ENCODE measurements at regions not wholly inside any gene's neighbourhood (a gene's known extent, or its start where the extent isn't known, plus 50 kb on each side); places are given as distances from the start of the nearest gene placed in this dataset.

DNA sequence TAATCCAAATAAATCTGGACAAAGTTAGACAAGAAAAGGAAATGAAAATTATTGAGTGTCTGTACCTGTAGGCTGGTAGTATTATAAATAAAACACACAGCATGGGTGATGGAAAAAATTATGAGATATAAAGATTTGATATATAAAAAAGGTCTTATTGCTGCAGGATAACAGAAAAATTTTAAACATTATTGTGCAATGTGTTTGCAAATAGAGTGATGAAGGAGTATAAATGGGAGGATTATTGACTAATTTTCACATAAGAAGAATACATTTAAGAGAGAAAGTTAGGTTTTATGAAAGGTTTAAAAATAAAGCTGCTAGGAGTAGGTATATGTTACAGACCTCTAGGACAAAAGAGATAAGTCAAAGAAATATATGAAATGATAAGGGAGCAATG, 336.7 kb upstream of the MAN1A1 start:
- no TSS peak for BruUV-seq (replicated peaks)
- DNase-seq (ENCODE audit: unreplicated experiment) = no peak
- CTCF ChIA-PET = interaction anchor here (1.1 kb wide), 1 partner anchor 18 kb away, joined by 3 read pairs; no protein-coding TSS in a partner anchor
- Mint-ChIP-seq H3K4me1 (ENCODE audit: insufficient read depth, unreplicated experiment) (no peaks in the 10 kb centered on the region), H3K9me3 (ENCODE audit: unreplicated experiment) (no peaks in the 10 kb centered on the region), H3K36me3 (ENCODE audit: insufficient read depth, unreplicated experiment) (no peaks in the 10 kb centered on the region), H3K27me3 (ENCODE audit: insufficient read depth, unreplicated experiment) (no peaks in the 10 kb centered on the region), H3K27ac (ENCODE audit: low read depth, unreplicated experiment) (no peak overlapping the region), H3K4me3 (ENCODE audit: unreplicated experiment) (no peak overlapping the region)
- TF ChIP-seq, protein P1, sequence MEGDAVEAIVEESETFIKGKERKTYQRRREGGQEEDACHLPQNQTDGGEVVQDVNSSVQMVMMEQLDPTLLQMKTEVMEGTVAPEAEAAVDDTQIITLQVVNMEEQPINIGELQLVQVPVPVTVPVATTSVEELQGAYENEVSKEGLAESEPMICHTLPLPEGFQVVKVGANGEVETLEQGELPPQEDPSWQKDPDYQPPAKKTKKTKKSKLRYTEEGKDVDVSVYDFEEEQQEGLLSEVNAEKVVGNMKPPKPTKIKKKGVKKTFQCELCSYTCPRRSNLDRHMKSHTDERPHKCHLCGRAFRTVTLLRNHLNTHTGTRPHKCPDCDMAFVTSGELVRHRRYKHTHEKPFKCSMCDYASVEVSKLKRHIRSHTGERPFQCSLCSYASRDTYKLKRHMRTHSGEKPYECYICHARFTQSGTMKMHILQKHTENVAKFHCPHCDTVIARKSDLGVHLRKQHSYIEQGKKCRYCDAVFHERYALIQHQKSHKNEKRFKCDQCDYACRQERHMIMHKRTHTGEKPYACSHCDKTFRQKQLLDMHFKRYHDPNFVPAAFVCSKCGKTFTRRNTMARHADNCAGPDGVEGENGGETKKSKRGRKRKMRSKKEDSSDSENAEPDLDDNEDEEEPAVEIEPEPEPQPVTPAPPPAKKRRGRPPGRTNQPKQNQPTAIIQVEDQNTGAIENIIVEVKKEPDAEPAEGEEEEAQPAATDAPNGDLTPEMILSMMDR (IDR thresholded peaks at IDR 0.05; ENCODE audit: unreplicated experiment) = no peak
- POLR2A ChIA-PET = no interaction called here
- intact Hi-C loops (cut with micrococcal nuclease) = no loop called here

DNA sequence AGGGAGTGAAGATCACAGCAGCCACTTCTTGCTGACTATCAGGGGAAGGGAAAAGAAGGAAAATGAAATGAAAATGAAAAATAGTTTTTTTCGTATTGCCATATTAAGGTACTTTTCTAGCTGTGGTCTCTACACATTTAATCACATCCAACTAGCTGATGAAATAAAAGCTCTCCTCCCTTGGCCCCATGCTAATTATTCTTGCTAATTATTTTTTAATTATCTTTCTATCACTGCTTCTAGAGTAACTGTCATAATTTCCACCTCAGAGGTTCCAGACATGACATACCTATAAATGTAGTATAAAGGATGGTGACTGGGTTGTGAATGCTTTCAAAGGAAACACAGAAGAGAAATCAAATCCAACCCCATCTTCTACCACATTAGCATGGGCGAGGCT, 334.1 kb upstream of the MAN1A1 start:
- Mint-ChIP-seq H3K27ac (ENCODE audit: low read depth, unreplicated experiment) (no peak overlapping the region), H3K9me3 (ENCODE audit: unreplicated experiment) (no peaks in the 10 kb centered on the region), H3K27me3 (ENCODE audit: insufficient read depth, unreplicated experiment) (no peaks in the 10 kb centered on the region), H3K36me3 (ENCODE audit: insufficient read depth, unreplicated experiment) (no peaks in the 10 kb centered on the region), H3K4me3 (ENCODE audit: unreplicated experiment) (no peak overlapping the region), H3K4me1 (ENCODE audit: insufficient read depth, unreplicated experiment) (no peaks in the 10 kb centered on the region)
- ChIA-PET CTCF (interaction anchor here (0.7 kb wide), 1 partner anchor 1347 kb away, joined by 3 read pairs; no protein-coding TSS in a partner anchor), POLR2A (no interaction called here)
- BruUV-seq (replicated peaks) = no TSS peak
- TF ChIP-seq, protein P1 (IDR thresholded peaks at IDR 0.05; ENCODE audit: unreplicated experiment) = no peak
- intact Hi-C loops (cut with micrococcal nuclease) = no loop called here
- DNase-seq (ENCODE audit: unreplicated experiment) = no peak

DNA sequence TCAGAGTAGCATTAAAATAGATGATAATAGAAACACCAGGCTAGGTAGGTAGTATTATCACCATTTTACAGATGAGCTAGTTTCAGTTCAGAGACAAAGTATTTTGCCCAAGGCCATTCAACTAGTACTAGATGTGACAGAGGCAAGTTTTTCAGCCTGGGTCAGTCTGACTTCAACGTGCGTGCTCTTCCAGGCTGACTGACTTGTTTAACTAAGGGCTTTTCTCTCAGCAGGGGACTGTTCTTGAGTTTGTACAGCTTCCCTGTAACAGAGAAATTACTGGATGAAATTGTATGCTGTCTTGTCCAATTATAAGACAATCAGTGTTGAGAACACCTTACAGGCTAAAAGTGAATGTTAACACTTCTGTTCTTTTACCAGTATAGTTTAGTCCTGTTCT, 333.5 kb upstream of the MAN1A1 start:
- TF ChIP-seq, protein P1 (IDR thresholded peaks at IDR 0.05; ENCODE audit: unreplicated experiment) = no peak
- intact Hi-C loops (cut with micrococcal nuclease) = no loop called here
- no TSS peak for BruUV-seq (replicated peaks)
- Mint-ChIP-seq H3K27ac (ENCODE audit: low read depth, unreplicated experiment) (no peak overlapping the region), H3K27me3 (ENCODE audit: insufficient read depth, unreplicated experiment) (no peaks in the 10 kb centered on the region), H3K9me3 (ENCODE audit: unreplicated experiment) (no peaks in the 10 kb centered on the region), H3K4me3 (ENCODE audit: unreplicated experiment) (no peak overlapping the region), H3K36me3 (ENCODE audit: insufficient read depth, unreplicated experiment) (no peaks in the 10 kb centered on the region), H3K4me1 (ENCODE audit: insufficient read depth, unreplicated experiment) (no peaks in the 10 kb centered on the region)
- DNase-seq (ENCODE audit: unreplicated experiment) = no peak
- POLR2A ChIA-PET = no interaction called here
- CTCF ChIA-PET = interaction anchor here (0.7 kb wide), 1 partner anchor 1348 kb away, joined by 3 read pairs; no protein-coding TSS in a partner anchor

DNA sequence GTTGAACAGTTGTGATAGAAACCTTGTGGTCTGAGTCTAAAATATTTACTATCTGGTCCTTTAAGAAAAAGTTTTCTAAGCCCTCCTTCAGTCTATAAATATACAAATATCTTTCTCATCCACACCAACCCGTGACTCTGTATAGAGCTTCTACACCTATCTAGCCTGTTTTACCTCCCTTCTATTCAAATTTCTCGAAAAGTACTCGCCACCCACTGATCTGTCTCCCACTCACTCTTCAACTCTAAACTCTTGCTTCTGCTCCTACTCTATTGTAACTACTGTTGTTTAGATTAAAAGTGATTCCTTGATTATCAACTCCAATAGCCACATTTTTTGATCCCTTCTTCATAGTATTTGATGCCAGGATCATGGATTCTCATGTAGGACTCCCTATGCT, 329.4 kb upstream of the MAN1A1 start:
- H3K4me1 Mint-ChIP-seq (ENCODE audit: insufficient read depth, unreplicated experiment) = no peaks in the 10 kb centered on the region
- no peak overlapping the region for H3K27ac Mint-ChIP-seq (ENCODE audit: low read depth, unreplicated experiment)
- POLR2A ChIA-PET = no interaction called here

More for the DNA sequence above, 329.4 kb upstream of the MAN1A1 start:
- DNase-seq (ENCODE audit: unreplicated experiment) = no peak
- H3K9me3 Mint-ChIP-seq (ENCODE audit: unreplicated experiment) = no peaks in the 10 kb centered on the region
- H3K27me3 Mint-ChIP-seq (ENCODE audit: insufficient read depth, unreplicated experiment) = no peaks in the 10 kb centered on the region
- no peaks in the 10 kb centered on the region for H3K36me3 Mint-ChIP-seq (ENCODE audit: insufficient read depth, unreplicated experiment)
- TF ChIP-seq, protein P1 (IDR thresholded peaks at IDR 0.05; ENCODE audit: unreplicated experiment) = no peak
- no TSS peak for BruUV-seq (replicated peaks)
- H3K4me3 Mint-ChIP-seq (ENCODE audit: unreplicated experiment) = no peak overlapping the region
- intact Hi-C loops (cut with micrococcal nuclease) = no loop called here
- CTCF ChIA-PET = interaction anchor here (0.7 kb wide), 1 partner anchor 346 kb away, joined by 3 read pairs; no protein-coding TSS in a partner anchor
